GM21825 (cell line): ENCODE measurements at regions not wholly inside any gene's neighbourhood (a gene's known extent, or its start where the extent isn't known, plus 50 kb on each side); places are given as distances from the start of the nearest gene placed in this dataset.
"Not testable (repeated sequence)": the region's sequence is repeated elsewhere in the genome, so short reads cannot be mapped to it uniquely, and the experiment has no call there.

ENCODE experiments used
- ATAC-seq: cut with Tn5 transposase; IDR thresholded peaks from one replicate; pipeline ENCODE4 v1.9.1; 2021; ENCODE audit warnings: mild to moderate bottlenecking, moderate library complexity; ENCODE audit not compliant: unreplicated experiment

DNA sequence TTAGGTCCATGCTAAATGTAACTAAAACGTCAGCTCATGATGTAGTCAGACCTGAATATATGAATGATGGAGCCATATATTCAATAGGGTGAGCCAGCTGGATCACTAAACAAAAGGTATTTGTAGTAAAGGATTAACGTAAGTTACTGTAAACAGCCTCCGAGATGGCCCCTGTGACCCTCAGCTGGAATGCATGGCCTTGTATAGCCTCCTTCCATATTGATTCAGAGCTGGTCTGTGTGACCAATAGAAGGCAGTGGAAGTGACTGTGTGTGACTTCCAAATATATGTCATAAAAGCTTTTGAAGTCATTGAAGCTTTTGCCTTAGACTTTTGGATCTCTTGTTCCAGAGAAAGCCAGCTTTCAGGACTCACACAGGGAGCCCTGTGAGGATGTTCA lies 154.4 kb upstream of the CHD1 start:
- no peak for ATAC-seq

DNA sequence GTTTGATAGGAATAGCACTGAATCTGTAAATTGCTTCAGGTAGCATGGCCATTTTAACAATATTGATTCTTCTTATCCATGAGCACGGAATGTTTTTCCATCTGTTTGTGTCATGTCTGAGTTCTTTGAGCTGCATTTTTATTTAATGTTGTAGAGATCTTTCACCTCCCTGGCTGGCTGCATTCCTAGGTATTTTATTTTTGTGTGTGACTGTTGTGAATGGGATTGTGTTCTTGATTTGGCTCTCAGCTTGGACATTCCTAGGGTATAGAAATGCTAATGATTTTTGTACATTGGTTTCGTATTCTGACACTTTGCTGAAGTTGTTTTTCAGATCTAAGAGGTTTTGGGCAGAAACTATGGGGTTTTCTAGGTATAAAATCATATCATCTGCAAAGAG lies 152.9 kb upstream of the CHD1 start:
- ATAC-seq, result no peak

DNA sequence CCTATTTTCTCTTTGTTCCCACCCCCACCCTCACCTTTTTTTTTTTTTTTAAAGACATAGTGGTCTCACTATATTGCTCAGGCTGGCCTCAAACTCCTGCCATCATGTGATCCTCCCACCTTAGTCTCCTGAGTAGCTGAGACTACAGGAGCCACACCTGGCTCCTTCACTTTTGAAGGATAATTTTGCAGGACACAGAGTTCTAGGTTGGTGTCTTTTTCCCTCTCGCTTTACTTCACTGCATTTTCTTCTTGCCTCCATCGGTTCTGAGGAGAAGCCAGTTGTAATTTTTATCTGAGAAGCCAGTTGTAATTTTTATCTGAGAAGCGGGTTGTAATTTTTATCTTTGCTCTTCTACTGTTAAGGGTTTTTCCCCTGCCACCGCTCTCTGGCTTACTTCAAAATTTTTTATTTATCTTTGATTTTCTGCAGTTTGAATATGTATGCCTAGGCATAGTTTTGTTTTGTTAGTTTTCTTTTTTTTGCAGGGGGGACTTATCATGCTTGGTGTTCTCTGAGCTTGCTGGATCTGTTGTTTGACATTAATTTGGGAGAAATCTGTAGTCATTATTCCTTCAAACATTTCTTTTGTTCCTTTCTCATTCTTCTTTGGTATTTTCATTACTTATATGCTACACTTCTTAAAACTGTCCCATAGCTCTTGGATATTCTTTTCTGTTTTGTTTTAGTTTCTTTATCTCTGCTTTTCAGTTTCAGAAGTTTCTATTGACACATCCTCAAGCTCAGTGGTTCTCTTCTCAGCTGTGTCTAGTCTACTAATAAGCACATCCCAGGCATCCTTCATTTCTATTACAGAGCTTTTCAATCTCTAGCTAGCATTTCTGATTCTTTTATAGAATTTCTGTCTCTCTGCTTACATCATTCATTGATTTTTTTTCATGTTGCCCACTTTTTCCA lies 148.2 kb upstream of the CHD1 start:
- ATAC-seq, result no peak

DNA sequence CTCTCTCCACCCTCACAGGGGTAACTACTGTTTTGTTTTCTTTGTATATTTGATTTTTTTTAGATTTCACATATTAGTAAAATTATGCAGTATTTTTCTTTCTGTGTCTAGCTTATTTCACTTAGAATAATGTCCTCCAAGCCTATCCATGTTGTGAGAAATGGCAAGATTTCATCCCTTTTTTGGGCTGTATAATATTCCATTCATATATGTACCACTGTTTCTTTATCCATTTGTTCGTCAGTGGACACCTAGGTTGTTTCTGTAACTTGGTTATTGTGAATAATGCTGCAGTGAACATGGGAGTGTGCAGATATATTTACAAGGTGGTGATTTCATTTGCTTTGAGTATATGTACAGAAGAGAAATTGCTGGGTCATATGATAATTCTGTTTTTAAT lies 144.0 kb upstream of the CHD1 start:
- no peak for ATAC-seq

DNA sequence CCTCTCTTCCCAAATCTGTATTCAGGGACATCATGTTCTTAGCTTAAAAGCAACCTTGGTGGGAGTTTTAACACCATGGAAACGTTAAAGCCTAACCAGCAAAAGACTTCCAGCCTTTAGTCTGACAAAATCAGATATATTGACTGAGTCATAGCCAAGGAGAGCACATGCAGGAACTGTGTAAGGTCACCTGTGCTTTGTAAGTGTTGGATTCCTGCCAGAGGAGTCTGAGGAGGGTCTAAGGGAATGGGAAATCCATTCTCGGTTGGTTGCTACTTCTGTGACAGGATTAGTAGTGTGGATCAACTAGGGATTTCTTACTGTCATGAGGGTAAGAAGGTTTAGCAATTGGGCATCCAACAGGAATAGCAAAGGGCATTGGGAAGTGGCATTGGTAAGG lies 142.0 kb upstream of the CHD1 start:
- no peak for ATAC-seq

DNA sequence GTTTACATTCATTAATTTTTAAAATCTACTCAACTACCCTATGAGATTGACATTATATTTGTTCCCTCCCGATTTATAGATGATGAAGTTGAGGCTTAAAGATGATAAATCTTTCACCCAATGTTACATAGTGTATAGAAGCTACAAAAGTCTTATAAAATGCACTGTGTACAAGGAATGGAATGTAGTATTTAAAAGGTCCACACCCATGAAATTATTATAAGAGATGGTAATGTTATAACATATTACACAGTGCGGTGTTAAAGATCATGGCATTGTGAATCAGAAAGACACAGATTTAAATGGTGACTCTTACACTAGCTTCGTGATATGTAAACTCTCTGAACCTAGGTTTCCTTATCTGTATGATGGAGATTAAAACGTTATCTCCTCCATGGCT lies 141.6 kb upstream of the CHD1 start:
- ATAC-seq, result no peak

DNA sequence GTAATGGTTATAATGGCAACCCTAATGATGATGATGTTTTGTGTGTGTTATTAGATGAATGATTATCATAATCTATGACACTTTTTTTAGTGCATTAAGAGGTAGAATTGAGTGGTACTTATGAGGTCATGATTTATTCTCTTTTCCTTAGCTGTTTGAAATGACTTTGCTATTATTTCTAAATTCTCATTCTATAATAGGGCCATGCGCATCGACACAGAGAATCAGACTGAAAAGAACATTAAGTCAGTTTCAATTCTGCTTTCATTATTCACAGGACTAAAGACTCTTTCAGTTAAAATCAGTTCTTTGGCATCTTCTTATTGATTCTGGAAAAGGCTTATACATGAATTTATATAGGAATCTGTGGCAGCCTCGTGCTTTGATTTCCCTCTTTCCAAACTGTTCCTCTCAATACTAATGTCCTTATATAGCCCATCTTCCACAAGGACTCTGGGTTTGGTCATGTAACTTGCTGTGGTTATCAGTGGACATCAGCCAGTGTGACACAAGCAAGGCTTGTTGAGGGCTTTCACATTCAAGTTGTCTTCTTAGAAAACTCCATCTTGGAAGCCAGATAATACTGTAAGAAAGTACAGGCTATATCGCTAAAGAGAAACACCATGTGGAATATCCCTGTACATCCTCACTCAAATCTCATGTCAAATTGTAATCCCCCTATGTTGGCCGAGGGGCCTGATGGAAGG lies 140.3 kb upstream of the CHD1 start:
- peak; percentile 75 for ATAC-seq

DNA sequence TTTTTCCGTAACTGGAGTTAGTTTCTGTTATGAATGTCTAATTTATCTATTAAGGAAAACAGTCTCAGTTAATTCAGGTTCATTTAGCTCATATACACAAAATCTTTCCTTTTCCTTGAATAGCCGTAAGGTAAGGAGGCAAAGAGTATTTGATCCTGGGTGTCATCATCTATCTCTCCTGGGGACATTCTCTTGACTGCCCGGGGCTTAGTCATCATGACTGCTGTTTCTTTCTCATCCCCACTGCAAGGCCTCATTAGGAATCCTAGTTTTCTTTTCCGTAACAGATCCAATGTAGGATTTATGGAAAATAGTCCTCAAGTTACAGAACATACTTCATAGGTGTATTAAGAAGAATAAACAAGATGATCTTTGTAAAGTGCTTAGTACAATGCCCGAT lies 134.9 kb upstream of the CHD1 start:
- ATAC-seq, result no peak

DNA sequence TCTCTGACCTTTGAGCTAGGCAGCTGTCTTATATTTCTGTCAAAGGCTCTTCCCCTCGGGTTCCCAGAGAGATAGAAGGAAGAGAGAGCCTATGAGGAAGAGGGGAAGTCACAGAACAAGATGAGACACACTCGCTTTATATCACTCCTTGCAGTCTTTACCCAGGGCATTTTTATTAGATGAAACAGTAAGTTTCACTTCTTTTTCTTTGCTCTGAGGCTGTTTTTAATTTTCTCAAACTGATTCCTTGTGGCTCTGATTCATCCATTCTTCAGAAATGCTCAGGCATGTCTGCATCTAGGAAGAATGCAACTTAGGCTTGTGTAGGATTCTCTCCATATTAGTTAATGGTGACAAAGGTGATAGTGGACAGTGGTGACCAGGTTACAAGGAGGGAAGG lies 132.9 kb upstream of the CHD1 start:
- ATAC-seq, result no peak

DNA sequence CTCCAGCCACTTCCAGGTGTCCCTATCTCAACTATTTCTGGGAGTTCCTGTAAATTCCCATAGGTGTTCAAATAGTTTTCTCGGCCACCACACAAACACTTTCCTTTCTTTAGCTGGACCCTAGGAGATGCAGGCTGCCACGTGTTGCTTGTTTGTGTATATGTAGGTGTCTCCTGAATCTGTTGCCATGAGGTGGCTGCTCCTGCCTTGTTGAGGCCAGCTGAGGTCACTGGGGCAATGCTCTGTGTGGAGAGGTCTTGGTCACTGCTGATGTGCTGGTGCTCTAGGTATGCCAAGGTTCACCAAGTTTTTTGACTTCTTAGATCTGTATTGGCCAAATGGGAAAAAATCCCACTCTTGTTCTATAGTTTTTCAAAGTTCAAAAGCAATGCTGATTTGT lies 132.5 kb upstream of the CHD1 start:
- no peak for ATAC-seq

DNA sequence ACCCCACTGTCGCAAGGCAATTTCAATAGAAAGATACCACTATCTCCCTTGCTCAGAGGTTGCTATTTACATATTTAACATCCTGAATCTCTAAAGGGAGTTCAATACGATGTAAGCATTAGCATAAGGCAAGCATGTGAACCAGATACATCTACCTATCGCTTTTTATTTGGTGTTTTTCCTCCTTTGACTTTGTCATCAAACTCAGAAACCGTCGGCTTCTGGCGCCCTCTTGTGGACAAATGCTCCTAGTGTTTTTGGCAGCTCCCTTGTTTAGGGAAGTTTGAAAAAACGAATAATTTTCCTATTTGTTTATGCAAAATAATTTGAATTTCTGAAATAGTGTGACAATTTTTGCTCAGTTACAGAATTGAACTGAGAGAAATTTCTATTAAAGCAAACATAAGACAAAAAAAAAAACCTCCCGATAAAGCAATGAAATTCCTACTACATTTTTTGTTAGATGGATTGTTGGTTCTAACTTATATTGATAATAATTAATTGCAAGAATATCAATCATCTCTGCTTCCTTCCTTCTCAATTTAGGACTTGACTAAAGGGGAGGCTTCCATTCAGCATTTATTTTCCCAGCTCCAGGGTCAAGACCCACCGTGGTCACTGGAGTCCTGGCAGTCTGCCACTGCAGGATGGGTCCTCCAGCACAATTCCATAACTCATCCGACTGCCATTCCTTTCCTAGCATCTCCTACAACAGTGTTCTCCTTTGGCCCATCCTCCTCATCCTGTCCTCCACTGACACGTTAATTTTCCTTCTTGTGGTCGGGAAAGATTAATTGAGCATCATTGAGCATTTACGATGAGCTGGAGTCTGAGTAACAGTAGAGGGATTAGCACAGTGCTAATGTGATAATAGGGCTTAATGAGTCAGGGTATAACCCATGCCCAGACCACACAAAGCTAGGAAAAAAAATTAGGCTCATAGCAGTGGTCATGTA lies 131.8 kb upstream of the CHD1 start:
- ATAC-seq, result peak; percentile 66

DNA sequence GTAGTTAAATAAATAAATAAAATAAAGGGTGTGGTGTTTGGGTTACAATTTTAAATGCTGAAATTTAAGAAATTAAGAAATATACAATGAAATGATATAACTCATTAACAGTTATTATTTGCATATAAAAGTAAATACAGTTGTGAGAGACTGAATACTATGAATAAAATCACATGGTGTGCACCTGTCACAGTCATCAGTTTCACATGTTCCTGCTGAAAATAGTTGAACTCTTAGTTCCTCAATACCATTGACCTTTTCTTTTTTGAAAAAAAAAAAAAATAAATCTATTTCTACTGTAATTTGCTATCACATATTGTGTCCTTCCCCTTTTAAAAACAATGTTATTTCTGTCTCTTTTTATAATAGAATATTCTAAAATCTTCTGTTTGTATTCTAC lies 130.9 kb upstream of the CHD1 start:
- peak; percentile 62 for ATAC-seq

DNA sequence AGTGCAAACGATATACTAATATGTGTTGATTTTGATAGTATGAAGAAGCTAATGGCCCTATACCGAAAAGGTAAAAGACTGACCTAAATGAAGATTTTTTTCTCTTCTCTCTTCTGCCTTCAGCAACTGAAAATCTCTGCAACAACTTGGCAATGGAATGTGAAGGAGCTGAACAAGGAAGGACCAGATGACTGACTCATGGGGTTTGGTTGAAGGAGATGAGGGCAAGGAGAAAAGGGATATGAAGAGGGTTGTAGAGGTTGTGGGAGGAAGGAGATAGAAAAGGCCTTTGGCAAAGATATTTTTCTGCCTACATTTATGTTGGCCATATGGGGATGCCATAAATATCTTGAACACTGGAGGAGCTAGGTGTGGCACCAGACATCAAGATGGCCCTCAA lies 129.7 kb upstream of the CHD1 start:
- ATAC-seq, result no peak

DNA sequence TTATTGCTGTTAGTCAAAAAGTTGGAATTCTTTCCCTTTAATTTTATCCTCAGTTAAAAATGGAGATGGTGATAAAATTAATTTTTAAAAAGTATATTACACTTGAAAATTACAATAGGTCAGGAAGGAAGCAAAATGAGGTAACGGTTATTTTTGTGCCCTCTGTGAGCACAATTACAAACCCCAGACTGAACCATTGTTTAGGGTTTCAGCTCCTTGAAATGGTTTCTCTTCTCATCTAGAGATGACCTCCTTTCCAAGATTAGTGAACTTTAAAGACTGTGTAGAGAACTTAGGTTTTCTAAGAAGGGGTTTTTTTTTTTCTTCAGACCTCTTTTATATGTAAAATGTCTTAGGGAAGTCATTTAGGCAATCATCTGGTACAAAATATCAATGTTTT lies 126.2 kb upstream of the CHD1 start:
- ATAC-seq, result peak; percentile 60

DNA sequence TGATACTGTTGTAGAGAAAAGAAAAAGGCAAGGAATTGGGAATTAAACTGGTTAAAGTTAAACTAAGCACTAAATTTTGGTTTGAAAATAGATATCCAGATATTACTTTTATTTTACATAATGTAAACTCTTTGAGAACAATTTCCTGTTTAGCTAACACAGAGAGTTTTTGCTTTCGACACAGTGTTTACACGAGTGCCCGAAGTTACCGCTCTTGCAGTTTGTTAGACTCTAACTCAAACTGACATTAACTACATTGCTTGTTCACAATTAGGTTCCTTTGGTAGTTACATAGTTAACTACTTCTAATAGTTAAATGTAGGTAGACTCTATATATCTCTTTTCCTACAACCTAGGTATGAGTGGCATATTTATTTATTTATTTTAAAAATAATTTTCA lies 117.1 kb upstream of the CHD1 start:
- ATAC-seq, result no peak

DNA sequence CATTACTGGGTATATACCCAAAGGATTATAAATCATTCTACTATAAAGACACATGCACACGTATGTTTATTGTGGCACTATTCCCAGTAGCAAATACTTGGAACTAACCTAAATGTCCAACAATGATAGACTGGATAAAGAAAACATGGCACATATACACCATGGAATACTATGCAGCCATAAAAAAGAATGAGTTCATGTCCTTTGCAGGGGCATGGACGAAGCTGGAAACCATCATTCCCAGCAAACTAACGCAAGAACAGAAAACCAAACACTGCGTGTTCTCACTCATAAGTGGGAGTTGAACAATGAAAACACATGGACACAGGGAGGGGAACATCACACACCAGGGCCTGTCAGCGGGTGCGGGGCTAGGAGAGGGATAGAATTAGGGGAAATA lies 114.5 kb upstream of the CHD1 start:
- not testable (repeated sequence) for ATAC-seq

DNA sequence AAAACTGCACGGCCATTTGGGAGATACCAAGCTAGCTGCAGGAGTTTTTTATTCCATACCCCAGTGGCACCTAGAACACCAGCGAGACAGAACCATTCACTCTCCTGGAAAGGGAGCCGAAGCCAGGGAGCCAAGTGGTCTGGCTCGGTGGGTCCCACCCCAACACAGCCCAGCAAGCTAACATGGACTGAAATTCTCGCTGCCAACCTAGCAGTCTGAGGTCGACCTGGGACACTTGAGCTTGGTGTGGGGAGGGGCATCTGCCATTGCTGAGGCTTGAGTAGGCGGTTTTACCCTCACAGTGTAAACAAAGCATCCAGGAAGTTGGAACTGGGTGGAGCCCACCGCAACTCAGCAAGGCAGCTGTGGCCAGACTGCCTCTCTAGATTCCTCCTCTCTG lies 108.9 kb upstream of the CHD1 start:
- ATAC-seq, result no peak

DNA sequence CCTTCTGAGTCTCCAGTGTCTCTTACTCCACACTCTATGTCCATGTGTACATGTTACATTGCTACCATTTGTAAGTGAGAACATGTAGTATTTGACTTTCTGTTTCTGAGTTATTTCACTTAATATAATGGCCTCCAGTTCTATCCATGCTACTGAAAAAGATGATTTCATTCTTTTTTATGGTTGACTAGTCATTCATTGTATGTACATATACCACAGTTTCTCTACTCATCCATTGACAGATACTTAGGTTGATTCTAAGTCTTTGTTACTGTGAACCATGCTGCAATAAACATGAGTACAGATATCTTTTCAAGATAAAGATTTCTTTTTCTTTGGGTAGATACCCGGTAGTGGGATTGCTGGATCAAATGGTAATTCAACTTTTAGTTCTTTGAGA lies 107.1 kb upstream of the CHD1 start:
- ATAC-seq, result no peak

DNA sequence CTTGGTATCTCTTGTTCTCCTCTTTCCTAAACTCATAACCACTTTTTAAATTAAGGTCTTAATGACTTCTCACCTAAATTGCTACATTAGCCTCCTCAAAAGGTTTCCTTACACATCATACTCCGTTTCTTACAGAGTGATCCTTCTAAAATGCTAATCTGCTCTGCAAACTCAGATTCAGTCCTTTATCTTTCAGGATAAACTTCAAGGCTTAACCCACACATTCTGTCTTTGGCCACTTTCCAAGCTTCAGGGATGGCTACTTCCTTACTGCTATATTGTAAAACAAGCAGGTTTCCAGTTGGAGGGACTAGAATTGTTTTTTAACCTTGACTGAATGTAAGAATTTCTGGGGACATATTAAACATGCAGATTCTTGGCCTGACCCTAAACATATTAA lies 105.5 kb upstream of the CHD1 start:
- ATAC-seq, result no peak

DNA sequence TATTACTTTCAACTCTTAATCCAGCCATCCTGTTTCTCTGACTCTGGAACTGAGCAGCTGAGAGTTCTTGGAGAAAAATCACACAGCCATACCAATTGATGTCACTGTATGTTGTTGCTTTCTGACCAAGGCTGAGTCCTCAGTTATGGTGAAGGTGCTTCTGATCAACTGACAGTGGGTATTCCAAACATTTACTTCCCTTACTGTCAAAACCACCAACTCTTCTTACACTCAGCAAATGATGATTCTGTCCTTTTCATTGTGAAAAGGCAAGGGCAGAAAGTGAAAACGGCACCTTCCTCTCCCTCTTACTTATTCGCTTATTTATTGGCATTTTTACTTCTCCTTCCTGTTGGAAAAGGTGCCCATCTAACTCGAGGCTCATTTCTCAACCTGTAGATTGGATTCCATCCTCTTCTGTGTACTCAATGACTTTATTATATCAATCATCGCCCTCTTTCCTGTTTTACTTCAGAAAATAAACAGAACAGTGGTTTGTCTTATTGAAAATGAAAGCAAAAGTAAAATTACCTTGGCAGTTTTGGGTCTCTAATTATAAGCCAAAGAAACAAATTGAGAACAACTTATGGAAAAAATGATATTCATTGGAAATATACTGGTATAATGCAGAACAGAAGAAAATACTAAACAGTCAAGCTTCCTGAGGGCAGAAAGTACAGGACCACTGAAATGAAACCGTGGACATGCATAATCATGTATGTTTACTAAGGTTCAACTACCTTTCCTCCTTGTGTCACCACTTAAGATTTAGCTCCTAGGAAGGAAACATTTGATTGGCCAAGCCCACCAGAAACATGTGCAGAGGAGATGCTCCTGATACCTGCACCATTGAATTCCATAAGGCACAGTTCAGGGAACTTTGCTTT lies 104.5 kb upstream of the CHD1 start:
- peak; percentile 9 for ATAC-seq
